Right renal cortex interstitium (tissue), 3 donors: ENCODE measurements at regions not wholly inside any gene's neighbourhood (a gene's known extent, or its start where the extent isn't known, plus 50 kb on each side); places are given as distances from the start of the nearest gene placed in this dataset.

ENCODE experiments used
- DNase-seq, 3 donors: peaks; one replicate each; pipeline ENCODE4 v3.0.0-alpha.2; 2013; ENCODE audit warnings: low read depth in 3 of 3, low spot score in 2 of 3

DNA sequence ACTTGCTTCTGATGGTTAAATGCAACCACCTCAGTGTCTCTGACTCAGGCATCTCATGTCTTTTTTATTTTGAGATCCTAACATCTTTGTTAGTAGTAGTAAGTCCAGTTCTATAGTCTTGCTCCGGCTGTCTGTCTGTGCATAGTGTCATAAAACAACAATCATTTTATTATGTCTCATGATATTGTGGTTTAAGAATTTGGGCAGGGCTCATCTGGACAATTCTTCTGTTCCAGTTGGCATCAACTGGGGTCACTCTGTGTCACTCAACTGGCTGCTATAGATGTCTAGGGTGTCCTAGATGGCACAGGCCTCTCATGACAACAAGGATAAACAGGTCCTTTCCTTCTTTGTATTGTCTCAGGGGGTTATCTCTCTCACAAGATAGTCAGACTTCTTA lies 299.6 kb upstream of the ZNF521 start:
- DNase-seq, result no peak

GRCh38 chr18:25650201-25650941 lies 298.4 kb upstream of the ZNF521 start:
- DNase-seq, result no peak

GRCh38 chr18:25648716-25649260 lies 296.8 kb upstream of the ZNF521 start:
- no peak for DNase-seq

DNA sequence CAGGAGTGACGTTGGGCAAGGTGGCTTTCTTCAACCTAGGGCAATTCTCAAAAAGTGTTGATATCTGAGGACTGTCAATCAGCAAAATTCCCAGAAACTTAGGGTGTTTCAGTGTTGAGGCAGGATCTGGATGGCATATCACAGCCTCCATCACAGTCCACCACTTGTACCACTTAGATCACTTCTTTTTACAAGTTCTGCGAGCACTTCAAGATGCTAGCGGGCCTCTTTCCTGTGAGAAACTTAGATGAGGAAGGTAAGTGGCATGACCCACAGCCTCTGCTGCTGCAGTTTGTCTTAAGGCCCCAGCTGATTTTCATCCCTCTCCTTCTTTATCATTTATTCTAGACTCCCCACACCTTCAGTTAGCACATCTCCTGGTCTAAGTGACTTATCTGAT lies 295.4 kb upstream of the ZNF521 start:
- no peak for DNase-seq

DNA sequence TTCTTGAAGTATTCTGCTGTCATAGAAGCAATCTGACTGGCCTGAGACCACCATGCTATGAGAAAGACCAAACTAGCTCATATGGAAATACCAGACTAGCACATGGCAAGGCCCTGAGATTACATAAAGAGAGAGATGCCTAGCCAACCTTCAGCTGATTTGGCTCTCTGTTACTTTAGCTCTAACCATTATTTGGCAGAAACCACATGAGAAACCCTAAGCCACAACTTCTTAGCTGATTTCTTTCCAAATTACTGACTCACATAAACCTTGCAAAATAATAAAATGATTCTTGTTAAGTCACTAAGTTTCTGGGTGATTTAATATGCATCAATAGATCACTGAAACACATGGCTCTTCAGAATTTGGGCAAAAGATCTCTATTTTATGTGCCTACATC lies 295.0 kb upstream of the ZNF521 start:
- DNase-seq, result no peak

DNA sequence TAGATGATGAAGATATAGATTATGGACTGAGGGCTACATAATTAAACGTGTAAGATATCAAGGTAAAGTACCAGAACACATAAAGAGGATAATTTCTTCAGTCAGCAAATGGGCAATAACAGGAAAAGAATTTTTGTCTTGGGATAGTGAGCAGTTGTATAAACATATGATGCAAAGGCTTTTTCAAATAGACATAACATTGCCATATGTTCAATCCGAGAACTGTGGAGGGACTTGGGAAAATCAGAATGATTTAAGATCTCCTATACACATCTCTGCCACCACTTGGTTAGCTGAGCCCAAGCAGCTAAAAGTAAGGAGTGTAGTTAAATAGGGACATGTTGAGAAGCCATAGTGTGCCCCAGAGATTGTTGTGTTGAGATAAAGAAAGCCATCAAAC lies 287.6 kb upstream of the ZNF521 start:
- DNase-seq, result no peak

GRCh38 chr18:25633563-25633962 lies 281.6 kb upstream of the ZNF521 start:
- DNase-seq, result no peak

DNA sequence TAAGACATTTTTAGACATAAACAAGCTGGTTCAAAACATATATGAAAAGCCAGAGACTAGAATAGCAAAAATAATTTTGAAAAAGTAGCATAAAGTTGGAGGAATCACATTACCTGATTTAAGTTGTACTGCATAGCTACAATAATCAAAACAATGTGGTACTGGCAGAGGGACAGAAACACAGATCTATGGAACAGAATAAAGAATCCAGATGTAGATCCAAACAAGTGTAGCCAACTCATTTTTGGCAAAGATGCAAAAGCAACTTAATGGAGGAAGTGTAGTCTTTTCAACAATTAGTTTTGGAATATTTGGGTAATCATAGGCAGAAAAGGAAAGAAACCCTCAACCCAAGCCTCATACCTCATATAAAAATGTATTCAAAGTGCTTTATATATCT lies 278.7 kb upstream of the ZNF521 start:
- no peak for DNase-seq

DNA sequence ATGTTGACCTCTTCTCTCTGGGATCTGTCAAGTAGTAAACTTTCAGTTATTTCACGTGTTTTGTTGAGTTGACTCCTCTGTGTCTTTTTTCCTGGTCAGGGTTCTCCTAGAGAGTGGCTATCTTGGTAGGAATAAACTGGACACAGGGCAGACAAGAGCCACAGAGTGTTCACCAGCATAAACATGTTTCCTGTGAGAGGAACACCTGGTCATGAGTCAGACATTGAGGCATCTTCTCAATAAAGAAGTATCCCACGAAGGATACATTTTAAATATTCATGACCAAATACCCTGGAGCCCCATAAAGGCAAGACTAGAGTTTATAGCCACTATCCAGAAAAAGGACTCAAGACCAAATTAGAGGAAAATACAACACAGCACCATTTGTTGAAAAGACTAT lies 269.7 kb upstream of the ZNF521 start:
- no peak for DNase-seq

DNA sequence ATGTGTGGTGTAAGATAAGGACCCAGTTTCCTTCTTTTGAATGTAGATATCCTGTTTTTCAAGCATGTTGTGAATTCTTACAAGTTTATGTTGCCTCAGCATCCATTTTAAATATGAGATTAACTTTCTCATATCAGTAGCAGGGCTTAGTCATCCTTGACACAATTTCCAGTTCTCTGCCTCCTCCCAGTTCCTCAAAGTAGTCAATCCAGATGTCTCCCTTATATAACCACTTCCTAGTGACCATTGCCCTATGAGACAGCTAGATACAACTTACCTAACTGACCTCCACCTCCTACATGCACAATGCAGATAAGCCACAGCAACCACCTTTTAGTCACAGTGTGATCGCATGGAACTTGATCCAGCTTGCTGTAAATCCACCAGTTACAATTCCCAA lies 269.2 kb upstream of the ZNF521 start:
- DNase-seq, result no peak

DNA sequence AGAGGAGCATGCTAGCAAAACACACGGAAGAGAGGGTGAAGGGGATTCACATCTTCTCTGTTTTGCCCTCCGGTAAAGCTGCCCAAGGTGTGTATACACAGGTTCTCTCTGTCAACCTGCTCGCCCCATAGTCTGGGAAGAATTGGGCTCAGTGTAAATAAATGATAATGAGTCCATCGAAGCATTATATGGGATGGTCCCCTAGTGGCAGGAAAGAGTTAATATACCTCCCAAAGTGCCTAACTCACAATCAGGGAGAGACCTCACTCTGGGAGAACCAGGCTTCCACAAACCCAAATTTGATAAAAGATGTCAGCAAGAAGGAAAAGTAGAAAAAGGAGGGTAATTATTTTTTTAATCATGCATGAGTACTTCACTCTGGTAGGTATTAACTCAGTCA lies 262.2 kb upstream of the ZNF521 start:
- DNase-seq, result no peak

- DNase-seq, result no peak
Measured at GRCh38 chr18:25612466-25612865, 260.5 kb upstream of the ZNF521 start.

DNA sequence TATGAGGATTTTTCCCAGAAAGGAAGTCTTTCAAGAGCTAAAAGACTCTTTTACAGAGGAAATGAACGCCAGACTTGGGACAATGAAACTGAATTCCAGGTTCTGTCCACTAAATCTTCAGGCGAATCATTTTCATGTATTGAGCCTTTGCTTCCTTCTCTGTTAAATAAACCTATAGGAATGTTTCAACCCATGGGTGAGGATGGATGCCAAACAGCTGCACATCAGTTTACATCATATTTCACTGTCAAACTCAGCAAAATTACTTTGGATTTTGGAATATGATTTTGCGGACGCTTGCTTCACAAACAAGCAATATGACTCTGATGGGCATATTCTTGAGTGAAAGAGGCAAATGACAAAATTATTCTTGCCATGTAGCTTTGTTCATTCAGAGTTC lies 256.1 kb upstream of the ZNF521 start:
- DNase-seq, result no peak

GRCh38 chr18:25604894-25605597 lies 253.1 kb upstream of the ZNF521 start:
- no peak for DNase-seq

GRCh38 chr18:25604196-25604893 lies 252.4 kb upstream of the ZNF521 start:
- DNase-seq, result no peak

- DNase-seq, result no peak
Measured at GRCh38 chr18:25599443-25599842, 247.5 kb upstream of the ZNF521 start.

- DNase-seq, result no peak
Measured at GRCh38 chr18:25597476-25597875, 245.5 kb upstream of the ZNF521 start.

- no peak for DNase-seq
Measured at GRCh38 chr18:25595274-25596060, 243.5 kb upstream of the ZNF521 start.

DNA sequence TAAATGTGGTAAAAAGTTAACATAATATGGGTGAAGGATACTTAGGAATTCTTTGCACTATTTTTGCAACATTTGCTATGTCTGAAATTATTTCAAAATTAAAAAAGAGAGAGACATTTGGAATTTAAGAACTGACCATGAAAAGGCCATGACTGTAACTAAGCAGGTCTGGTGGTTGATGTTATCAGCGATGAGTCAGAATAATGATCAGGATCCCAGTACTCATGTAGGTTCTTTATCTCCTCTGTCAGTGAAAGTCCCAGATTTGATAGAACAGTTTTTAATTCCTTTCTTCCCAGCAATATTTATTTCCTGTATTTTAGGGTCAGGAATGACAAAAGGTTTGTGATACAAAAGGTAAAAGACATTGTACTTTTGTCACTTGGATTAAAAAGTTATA lies 242.4 kb upstream of the ZNF521 start:
- DNase-seq, result no peak

- DNase-seq, result no peak
Measured at GRCh38 chr18:25592804-25593360, 240.9 kb upstream of the ZNF521 start.

- DNase-seq, result no peak
Measured at GRCh38 chr18:25590456-25590855, 238.5 kb upstream of the ZNF521 start.
